ENCODE measurements at regions not wholly inside any gene's neighbourhood (a gene's known extent, or its start where the extent isn't known, plus 50 kb on each side); places are given as distances from the start of the nearest gene placed in this dataset.
"Not testable (repeated sequence)": the region's sequence is repeated elsewhere in the genome, so short reads cannot be mapped to it uniquely, and the experiment has no call there.

DNA sequence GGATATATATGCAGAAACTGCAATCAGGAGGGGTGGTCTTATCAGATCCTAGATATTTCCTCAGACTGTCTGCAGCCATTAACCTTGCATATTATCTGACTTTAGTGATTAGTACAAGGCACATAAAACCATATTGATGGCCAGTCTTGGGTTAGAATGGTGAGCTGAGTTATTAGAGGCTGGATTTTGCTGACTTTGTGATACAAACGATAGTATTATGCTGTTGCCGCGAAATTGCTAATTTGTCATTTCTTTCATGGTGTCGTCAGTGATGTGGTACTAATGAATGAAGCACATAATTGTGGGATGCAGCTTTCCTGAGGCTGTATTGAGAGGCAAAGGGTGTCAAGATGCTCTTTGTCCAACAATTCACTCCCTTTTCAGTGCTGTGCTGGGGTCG is 172.5 kb downstream of the TEX29 start:
- 84 to 87% methylated on average over 5 of the region's 5 CpGs for WGBS, 2 donors
- TF ChIP-seq, protein P1, sequence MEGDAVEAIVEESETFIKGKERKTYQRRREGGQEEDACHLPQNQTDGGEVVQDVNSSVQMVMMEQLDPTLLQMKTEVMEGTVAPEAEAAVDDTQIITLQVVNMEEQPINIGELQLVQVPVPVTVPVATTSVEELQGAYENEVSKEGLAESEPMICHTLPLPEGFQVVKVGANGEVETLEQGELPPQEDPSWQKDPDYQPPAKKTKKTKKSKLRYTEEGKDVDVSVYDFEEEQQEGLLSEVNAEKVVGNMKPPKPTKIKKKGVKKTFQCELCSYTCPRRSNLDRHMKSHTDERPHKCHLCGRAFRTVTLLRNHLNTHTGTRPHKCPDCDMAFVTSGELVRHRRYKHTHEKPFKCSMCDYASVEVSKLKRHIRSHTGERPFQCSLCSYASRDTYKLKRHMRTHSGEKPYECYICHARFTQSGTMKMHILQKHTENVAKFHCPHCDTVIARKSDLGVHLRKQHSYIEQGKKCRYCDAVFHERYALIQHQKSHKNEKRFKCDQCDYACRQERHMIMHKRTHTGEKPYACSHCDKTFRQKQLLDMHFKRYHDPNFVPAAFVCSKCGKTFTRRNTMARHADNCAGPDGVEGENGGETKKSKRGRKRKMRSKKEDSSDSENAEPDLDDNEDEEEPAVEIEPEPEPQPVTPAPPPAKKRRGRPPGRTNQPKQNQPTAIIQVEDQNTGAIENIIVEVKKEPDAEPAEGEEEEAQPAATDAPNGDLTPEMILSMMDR (IDR thresholded peaks at IDR 0.05): no peak
- no peak for TF ChIP-seq POLR2A (IDR thresholded peaks at IDR 0.05)
- Histone ChIP-seq H3K9me3 (no peaks in the 10 kb centered on the region), H3K36me3 (ENCODE audit: low read depth, missing control alignments) (no peaks in the 10 kb centered on the region), H3K4me3 (no peak overlapping the region), H3K4me1 (no peaks in the 10 kb centered on the region), H3K27ac (no peak overlapping the region), H3K27me3 (no peaks in the 10 kb centered on the region)
- no peak for DNase-seq
- intact Hi-C loops (cut with DNase I; ENCODE audit: low total_unique reads): no loop called here

DNA sequence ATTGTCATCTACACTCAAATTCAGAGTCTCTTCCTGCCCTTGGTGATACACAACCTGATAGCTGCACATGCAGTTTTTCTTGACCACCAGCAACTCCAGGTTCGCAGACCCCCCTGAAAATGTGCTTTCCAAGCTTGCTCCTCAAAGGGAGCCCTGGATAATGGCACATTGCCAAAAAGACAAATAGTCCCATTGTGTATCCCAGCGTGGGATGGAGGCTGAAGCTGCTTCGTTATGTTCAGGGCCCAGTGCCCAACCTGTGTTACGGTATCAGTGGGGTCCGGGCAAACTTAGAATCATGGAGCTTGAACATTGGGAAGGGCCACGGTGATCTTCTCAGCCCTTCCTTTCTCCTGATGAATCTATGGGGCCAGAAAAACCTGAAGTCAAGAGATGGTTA is 173.0 kb downstream of the TEX29 start:
- Histone ChIP-seq H3K27ac (no peak overlapping the region), H3K4me1 (no peaks in the 10 kb centered on the region), H3K36me3 (ENCODE audit: low read depth, missing control alignments) (no peaks in the 10 kb centered on the region), H3K4me3 (no peak overlapping the region), H3K27me3 (no peaks in the 10 kb centered on the region), H3K9me3 (no peaks in the 10 kb centered on the region)
- intact Hi-C loops (cut with DNase I; ENCODE audit: low total_unique reads): no loop called here
- 77 to 92% methylated on average over 6 of the region's 6 CpGs for WGBS, 2 donors
- no peak for DNase-seq
- no peak for TF ChIP-seq POLR2A (IDR thresholded peaks at IDR 0.05)

DNA sequence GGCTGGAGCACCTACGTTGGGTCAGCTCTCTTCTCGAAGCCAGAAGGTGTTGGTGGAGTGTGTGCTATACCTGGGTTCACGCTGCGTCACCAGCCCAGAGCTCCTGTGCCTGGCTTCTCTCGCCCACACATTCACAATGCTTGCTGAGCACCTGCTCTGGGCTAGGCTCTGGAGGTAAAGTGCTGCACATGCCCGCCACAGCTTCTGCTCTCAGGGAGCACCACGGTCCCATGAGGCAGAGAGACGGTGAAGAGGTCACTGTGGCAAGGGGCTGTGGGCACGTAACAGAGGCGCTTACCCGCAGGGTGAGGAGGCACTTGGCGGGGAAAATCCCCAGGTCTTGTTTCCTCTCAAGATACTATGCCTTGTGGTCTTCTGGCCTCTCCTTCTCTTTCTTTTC is 174.2 kb downstream of the TEX29 start:
- Histone ChIP-seq H3K9me3 (no peaks in the 10 kb centered on the region), H3K4me1 (no peaks in the 10 kb centered on the region), H3K36me3 (ENCODE audit: low read depth, missing control alignments) (no peaks in the 10 kb centered on the region), H3K4me3 (no peak overlapping the region), H3K27me3 (no peaks in the 10 kb centered on the region), H3K27ac (no peak overlapping the region)
- 88 to 91% methylated on average over 12 of the region's 12 CpGs for WGBS, 2 donors
- DNase-seq: no peak
- intact Hi-C loops (cut with DNase I; ENCODE audit: low total_unique reads): no loop called here
- TF ChIP-seq, protein P1 (IDR thresholded peaks at IDR 0.05): no peak
- no peak for TF ChIP-seq POLR2A (IDR thresholded peaks at IDR 0.05)

DNA sequence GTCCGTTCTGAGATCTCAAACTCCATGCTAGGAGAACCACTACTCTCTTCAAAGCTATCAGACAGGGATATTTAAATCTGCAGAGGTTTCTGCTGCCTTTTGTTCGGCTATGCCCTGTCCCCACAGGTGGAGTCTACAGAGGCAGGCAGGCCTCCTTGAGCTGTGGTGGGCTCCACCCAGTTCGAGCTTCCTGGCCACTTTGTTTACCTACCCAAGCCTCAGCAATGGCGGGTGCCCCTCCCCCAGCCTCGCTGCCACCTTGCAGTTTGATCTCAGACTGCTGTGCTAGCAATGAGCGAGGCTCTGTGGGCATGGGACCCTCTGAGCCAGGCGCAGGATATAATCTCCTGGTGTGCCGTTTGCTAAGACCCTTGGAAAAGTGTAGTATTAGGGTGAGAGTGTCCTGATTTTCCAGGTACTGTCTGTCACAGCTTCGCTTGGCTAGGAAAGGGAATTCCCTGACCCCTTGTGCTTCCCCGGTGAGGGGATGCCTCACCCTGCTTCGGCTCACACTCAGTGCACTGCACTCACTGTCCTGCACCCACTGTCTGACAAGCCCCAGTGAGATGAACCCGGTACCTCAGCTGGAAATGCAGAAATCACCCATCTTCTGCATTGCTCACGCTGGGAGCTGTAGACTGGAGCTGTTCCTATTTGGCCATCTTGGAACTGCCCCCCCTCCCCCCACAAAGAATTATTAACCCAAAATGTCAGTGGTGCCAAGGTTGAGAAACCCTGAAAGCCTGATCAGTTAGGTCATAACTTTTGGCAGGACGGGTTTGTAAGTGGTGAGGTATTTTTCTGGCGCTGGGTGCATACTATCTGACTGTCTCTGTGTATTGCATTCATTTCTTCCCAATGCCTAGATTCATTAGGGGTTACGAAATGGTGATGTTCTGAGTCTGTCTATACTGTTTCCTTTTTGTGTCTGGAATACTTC is 181.4 kb downstream of the TEX29 start:
- intact Hi-C loops (cut with DNase I; ENCODE audit: low total_unique reads); H3K27ac ChIP-seq; H3K9me3 ChIP-seq; H3K27me3 ChIP-seq; DNase-seq; H3K4me1 ChIP-seq; H3K4me3 ChIP-seq; H3K36me3 ChIP-seq (ENCODE audit: low read depth, missing control alignments): not testable (repeated sequence)
- 85 to 90% methylated on average over 9 to 16 of the region's 16 CpGs for WGBS, 2 donors

DNA sequence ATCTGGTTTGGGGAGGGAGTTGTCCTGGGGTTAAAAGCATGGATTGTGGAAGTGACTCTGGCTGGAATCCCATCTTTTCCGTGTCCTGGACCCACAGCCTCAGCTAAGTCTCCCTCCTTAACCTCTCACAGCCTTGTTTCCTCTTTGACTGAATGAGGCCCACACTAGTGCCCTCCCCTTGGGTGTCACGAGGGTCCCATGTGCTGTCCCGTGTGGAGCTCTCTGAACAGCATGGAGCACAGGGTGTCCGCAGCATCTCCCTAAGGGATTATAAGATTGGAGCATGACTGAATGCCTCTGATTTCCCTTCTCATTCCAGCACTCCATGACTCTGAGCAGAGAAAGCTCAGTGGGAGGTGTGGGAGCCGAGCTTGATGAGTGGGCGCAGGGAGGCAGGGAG is 182.5 kb downstream of the TEX29 start:
- H3K27ac ChIP-seq: no peak overlapping the region
- no peaks in the 10 kb centered on the region for H3K4me1 ChIP-seq
- no peaks in the 10 kb centered on the region for H3K27me3 ChIP-seq
- H3K9me3 ChIP-seq: no peaks in the 10 kb centered on the region
- 68 to 70% methylated on average over 6 of the region's 6 CpGs for WGBS, 2 donors
- TF ChIP-seq, protein P1 (IDR thresholded peaks at IDR 0.05): no peak
- no peak for TF ChIP-seq POLR2A (IDR thresholded peaks at IDR 0.05)
- intact Hi-C loops (cut with DNase I; ENCODE audit: low total_unique reads): no loop called here
- no peak for DNase-seq
- H3K4me3 ChIP-seq: no peak overlapping the region
- no peaks in the 10 kb centered on the region for H3K36me3 ChIP-seq (ENCODE audit: low read depth, missing control alignments)

DNA sequence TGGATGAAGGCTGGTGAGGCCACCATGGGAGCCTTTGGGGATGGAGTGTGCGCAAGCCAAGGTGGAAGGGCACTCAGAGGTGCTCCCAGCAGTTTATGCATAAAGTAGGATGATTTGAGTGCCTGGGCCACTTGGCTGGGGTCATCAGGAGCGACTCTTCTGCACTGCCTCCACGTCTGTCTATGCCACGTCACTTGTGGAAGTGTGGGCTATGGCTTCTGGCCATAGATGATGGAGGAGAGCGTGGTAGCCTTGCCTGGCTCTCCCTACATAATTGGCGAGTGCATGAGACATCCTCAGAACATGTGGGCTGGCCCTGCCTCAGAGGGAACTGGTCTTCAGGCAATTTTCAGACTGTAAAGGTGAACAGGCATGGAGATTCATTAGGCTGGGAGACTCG is 182.9 kb downstream of the TEX29 start:
- H3K9me3 ChIP-seq: no peaks in the 10 kb centered on the region
- no peaks in the 10 kb centered on the region for H3K36me3 ChIP-seq (ENCODE audit: low read depth, missing control alignments)
- H3K27ac ChIP-seq: no peak overlapping the region
- no peak overlapping the region for H3K4me3 ChIP-seq
- 89 to 92% methylated on average over 6 to 7 of the region's 7 CpGs for WGBS, 2 donors
- no peaks in the 10 kb centered on the region for H3K27me3 ChIP-seq
- no peaks in the 10 kb centered on the region for H3K4me1 ChIP-seq
- DNase-seq: no peak
- TF ChIP-seq POLR2A (IDR thresholded peaks at IDR 0.05): no peak
- TF ChIP-seq, protein P1 (IDR thresholded peaks at IDR 0.05): no peak
- intact Hi-C loops (cut with DNase I; ENCODE audit: low total_unique reads): no loop called here

Data from testis (tissue), 2 donors.